GM12878 (cell line): ENCODE measurements at regions not wholly inside any gene's neighbourhood (a gene's known extent, or its start where the extent isn't known, plus 50 kb on each side); places are given as distances from the start of the nearest gene placed in this dataset.

Source experiments
- ATAC-seq: fragments of 200-7000 bp; cut with Tn5 transposase; 3 replicates; pipeline ENCODE4 v1.9.1; 2020; ENCODE audit warnings: mild to moderate bottlenecking, moderate library complexity
- BruUV-seq: library from RNA; stranded (reverse); fragments of 400-500 nt; replicated peaks from 2 replicates; lab custom pipeline; 2021; lab: Mats Ljungman, UMichigan
- CTCF ChIA-PET: fragments of 300-600 bp; sonication (Branson Sonifier 250); formaldehyde crosslinking; extraction: SDS; loops from one replicate; lab custom pipeline; 2021; ENCODE audit warnings: inconsistent platforms; lab: Yijun Ruan, JAX
- POLR2A ChIA-PET: fragments of 350-600 bp; formaldehyde crosslinking; extraction: SDS; loops from one replicate; lab custom pipeline; 2021; ENCODE audit warnings: inconsistent platforms; lab: Charles Lee
- RAD21 ChIA-PET: fragments of 300-600 bp; sonication (Branson Sonifier 250); formaldehyde crosslinking; loops from one replicate; lab custom pipeline; 2023; ENCODE audit warnings: antibody characterized with exemption; ENCODE audit not compliant: unreplicated experiment; lab: Charles Lee
- SMC1A ChIA-PET: fragments of 300-600 bp; sonication (Branson Sonifier 250); formaldehyde crosslinking; loops from one replicate; lab custom pipeline; 2023; ENCODE audit not compliant: unreplicated experiment, uncharacterized antibody; lab: Charles Lee
- DNase-seq: peaks from one replicate; pipeline ENCODE4 v3.0.0-alpha.2; 2011; ENCODE audit warnings: low read depth, low spot score
- FAIRE-seq: peaks from 3 replicates; lab custom pipeline; 2011; peaks lifted over from hg19 to GRCh38; lab: Jason Lieb, UNC
- H2AFZ ChIP-seq: 2 replicates; pipeline ENCODE4 v1.6.0; 2011; ENCODE audit warnings: low read depth, low read length, control low read depth; ENCODE audit not compliant: control insufficient read depth
- H3K27ac ChIP-seq: 2 replicates; pipeline ENCODE4 v1.5.1; 2011; ENCODE audit warnings: control low read depth; ENCODE audit not compliant: control insufficient read depth, insufficient read depth
- H3K27me3 ChIP-seq, 2 experiments: replicated peaks in 1 of 2; 2 replicates each; pipeline versions ENCODE4 v1.6.0 to v1.6.1; 2011; ENCODE audit warnings: low read length in 1 of 2; ENCODE audit not compliant: control insufficient read depth in 2 of 2, insufficient read depth in 2 of 2
- H3K36me3 ChIP-seq, 2 experiments: 2 replicates each; pipeline ENCODE4 v1.5.1; 2011; ENCODE audit warnings: low read length in 1 of 2; ENCODE audit not compliant: control insufficient read depth in 2 of 2, insufficient read depth in 2 of 2
- H3K4me1 ChIP-seq: 2 replicates; pipeline ENCODE4 v1.6.1; 2011; ENCODE audit warnings: mild to moderate bottlenecking, low read length, moderate library complexity, mixed read lengths; ENCODE audit not compliant: control insufficient read depth, insufficient read depth
- H3K4me2 ChIP-seq: 2 replicates; pipeline ENCODE4 v1.6.0; 2011; ENCODE audit warnings: control low read depth; ENCODE audit not compliant: control insufficient read depth, insufficient read depth
- H3K4me3 ChIP-seq: fragments of 200-600 bp; sonication (generic); 2 replicates; pipeline ENCODE4 v1.5.1; 2016
- H3K79me2 ChIP-seq: 2 replicates; pipeline ENCODE4 v1.6.0; 2011; ENCODE audit warnings: low read length; ENCODE audit not compliant: control insufficient read depth, insufficient read depth
- H3K9ac ChIP-seq: 2 replicates; pipeline ENCODE4 v1.8.0; 2011; ENCODE audit warnings: low read length, control low read depth, mixed read lengths; ENCODE audit not compliant: control insufficient read depth, insufficient read depth
- H3K9me3 ChIP-seq: replicated peaks from 3 replicates; pipeline ENCODE4 v1.5.1; 2011; ENCODE audit warnings: mild to moderate bottlenecking, low read length; ENCODE audit not compliant: control insufficient read depth, insufficient read depth
- H4K20me1 ChIP-seq: 2 replicates; pipeline ENCODE4 v1.6.0; 2011; ENCODE audit not compliant: control insufficient read depth, insufficient read depth
- ATF7 ChIP-seq: fragments of 450-650 bp; IDR thresholded peaks from 2 replicates; pipeline ENCODE4 v1.6.1; 2016; ENCODE audit warnings: low read depth, mild to moderate bottlenecking
- FOXM1 ChIP-seq: IDR thresholded peaks from 2 replicates; pipeline ENCODE4 v1.6.1; 2012; ENCODE audit warnings: low read depth, mild to moderate bottlenecking, inconsistent platforms, low read length, moderate library complexity
- MEF2A ChIP-seq: IDR thresholded peaks from 2 replicates; pipeline ENCODE4 v1.6.1; 2011; ENCODE audit warnings: low read depth, mild to moderate bottlenecking, low read length, moderate library complexity; ENCODE audit not compliant: insufficient read depth
- MTA3 ChIP-seq: IDR thresholded peaks from 2 replicates; pipeline ENCODE4 v1.6.1; 2012; ENCODE audit warnings: low read length, inconsistent platforms, borderline replicate concordance
- POLR2AphosphoS2 ChIP-seq: IDR thresholded peaks from 2 replicates; pipeline ENCODE4 v1.6.1; 2011; ENCODE audit warnings: low read depth, mild to moderate bottlenecking, low read length, improper control_type of control experiment, moderate library complexity
- SUPT20H ChIP-seq: IDR thresholded peaks from 2 replicates; pipeline ENCODE4 v1.6.1; 2011; ENCODE audit warnings: low read depth, mild to moderate bottlenecking, low read length, moderate library complexity, borderline replicate concordance; ENCODE audit not compliant: control insufficient read depth
- YY1 ChIP-seq: IDR thresholded peaks from 2 replicates; pipeline ENCODE4 v1.6.1; 2011; ENCODE audit warnings: low read depth, mild to moderate bottlenecking, low read length
- in situ Hi-C: fragments of 300-500 bp; cut with MboI; formaldehyde crosslinking; loops from 9 replicates; pipeline ENCODE4 v1.14.3; 2018; ENCODE audit warnings: mixed read lengths
- intact Hi-C: fragments of 100-400 bp; cut with micrococcal nuclease; formaldehyde crosslinking; loops from one replicate; pipeline ENCODE4 v1.14.2; 2022; ENCODE audit not compliant: unreplicated experiment

GRCh38 chr11:13188179-13188578, 89.4 kb upstream of the BMAL1 start:
- in situ Hi-C loops: loop anchor here (25.0 kb wide), 1 partner anchor 226 kb away; no protein-coding TSS in a partner anchor
- ChIA-PET CTCF (no interaction called here), POLR2A (no interaction called here), SMC1A (interaction anchor here (1.8 kb wide), 1 partner anchor 225 kb away, joined by 5 read pairs; no protein-coding TSS in a partner anchor), RAD21 (no interaction called here)
- Histone ChIP-seq H3K79me2 (no peaks in the 10 kb centered on the region), H3K9me3 (no peaks in the 10 kb centered on the region), H3K4me3 (no peak overlapping the region), H3K36me3 (no peaks in the 10 kb centered on the region), H3K4me2 (no peak overlapping the region), H3K9ac (no peak overlapping the region), H3K27me3 (no peaks in the 10 kb centered on the region), H3K27ac (no peak overlapping the region), H3K4me1 (peaks cover 3% of the 10 kb centered on the region), H4K20me1 (no peaks in the 10 kb centered on the region), H2AFZ (no peak overlapping the region)
- intact Hi-C loops: no loop called here
- no peak for DNase-seq
- no peak for FAIRE-seq
- BruUV-seq: no TSS peak
- TF ChIP-seq MTA3 (no peak), POLR2AphosphoS2 (no peak), MEF2A (no peak), FOXM1 (no peak), ATF7 (no peak), SUPT20H (no peak), YY1 (no peak)
- ATAC-seq: no peak
